Colonic mucosa (tissue), 4 donors: ENCODE measurements at regions not wholly inside any gene's neighbourhood (a gene's known extent, or its start where the extent isn't known, plus 50 kb on each side); places are given as distances from the start of the nearest gene placed in this dataset.

Experiments used
- DNase-seq: peaks from one replicate; pipeline ENCODE4 v3.0.0-alpha.2; 2020
- H3K27ac ChIP-seq: fragments of 200-600 bp; one replicate; pipeline ENCODE4 v1.8.0; 2021
- H3K27me3 ChIP-seq: fragments of 200-600 bp; one replicate; pipeline ENCODE4 v1.8.0; 2021
- H3K36me3 ChIP-seq: fragments of 200-600 bp; one replicate; pipeline ENCODE4 v1.8.0; 2021
- H3K4me1 ChIP-seq: fragments of 200-600 bp; one replicate; pipeline ENCODE4 v1.8.0; 2021; ENCODE audit warnings: mild to moderate bottlenecking
- H3K4me3 ChIP-seq: fragments of 200-600 bp; one replicate; pipeline ENCODE4 v1.8.0; 2021
- H3K9ac ChIP-seq, 2 donors: one replicate each; pipeline ENCODE4 v1.7.0; 2013; ENCODE audit warnings: control low read depth in 2 of 2, low read depth in 2 of 2, low read length in 2 of 2
- H3K9me3 ChIP-seq: fragments of 200-600 bp; one replicate; pipeline ENCODE4 v1.8.0; 2021
- CTCF ChIP-seq: fragments of 200-600 bp; IDR thresholded peaks from one replicate; pipeline ENCODE4 v1.8.0; 2022; ENCODE audit warnings: antibody characterized with exemption, mild to moderate bottlenecking
- intact Hi-C: fragments of 100-400 bp; cut with DNase I; formaldehyde crosslinking; loops from one replicate; pipeline ENCODE4 v1.14.1; 2022
- donor health status: healthy.
- donor health status: DM: no; HTN: no; CAD: no.
- donor health status: DM: no; HTN: no; CAD: no.

GRCh38 chr18:41858761-41859555, 96.1 kb upstream of the PIK3C3 start:
- Histone ChIP-seq H3K9me3 (no peaks in the 10 kb centered on the region), H3K27me3 (no peaks in the 10 kb centered on the region), H3K36me3 (no peaks in the 10 kb centered on the region), H3K4me1 (no peaks in the 10 kb centered on the region), H3K4me3 (no peak overlapping the region), H3K27ac (no peak overlapping the region), H3K9ac (no peak overlapping the region)
- DNase-seq, result no peak
- no peak for TF ChIP-seq CTCF
- intact Hi-C loops, result no loop called here

- no peak for TF ChIP-seq CTCF
Observed at GRCh38 chr18:41853280-41853679, 101.8 kb upstream of the PIK3C3 start.

GRCh38 chr18:41850781-41851180, 104.3 kb upstream of the PIK3C3 start:
- no peaks in the 10 kb centered on the region for H3K4me1 ChIP-seq
- TF ChIP-seq CTCF, result no peak
- H3K27me3 ChIP-seq, result no peaks in the 10 kb centered on the region
- intact Hi-C loops, result no loop called here
- no peak overlapping the region for H3K27ac ChIP-seq
- no peak for DNase-seq
- H3K9ac ChIP-seq, result no peak overlapping the region
- H3K36me3 ChIP-seq, result no peaks in the 10 kb centered on the region
- no peak overlapping the region for H3K4me3 ChIP-seq
- H3K9me3 ChIP-seq, result no peaks in the 10 kb centered on the region

More at GRCh38 chr18:41853280-41853679, 101.8 kb upstream of the PIK3C3 start:
- no peaks in the 10 kb centered on the region for H3K9me3 ChIP-seq
- H3K27ac ChIP-seq, result no peak overlapping the region
- DNase-seq, result no peak
- H3K27me3 ChIP-seq, result no peaks in the 10 kb centered on the region
- H3K4me1 ChIP-seq, result no peaks in the 10 kb centered on the region
- H3K4me3 ChIP-seq, result no peak overlapping the region
- H3K9ac ChIP-seq, result no peak overlapping the region
- no peaks in the 10 kb centered on the region for H3K36me3 ChIP-seq
- intact Hi-C loops, result no loop called here

GRCh38 chr18:41849632-41850031, 105.4 kb upstream of the PIK3C3 start:
- H3K27me3 ChIP-seq, result no peaks in the 10 kb centered on the region
- H3K4me3 ChIP-seq, result no peak overlapping the region
- intact Hi-C loops, result no loop called here
- no peaks in the 10 kb centered on the region for H3K36me3 ChIP-seq
- no peak overlapping the region for H3K27ac ChIP-seq
- no peaks in the 10 kb centered on the region for H3K4me1 ChIP-seq
- no peak overlapping the region for H3K9ac ChIP-seq
- TF ChIP-seq CTCF, result no peak
- H3K9me3 ChIP-seq, result no peaks in the 10 kb centered on the region
- DNase-seq, result no peak

- Histone ChIP-seq H3K9me3 (no peaks in the 10 kb centered on the region), H3K4me3 (no peak overlapping the region), H3K9ac (no peak overlapping the region), H3K27ac (no peak overlapping the region), H3K36me3 (no peaks in the 10 kb centered on the region), H3K4me1 (no peaks in the 10 kb centered on the region), H3K27me3 (no peaks in the 10 kb centered on the region)
- no peak for DNase-seq
- intact Hi-C loops, result no loop called here
- no peak for TF ChIP-seq CTCF
Observed at GRCh38 chr18:41845563-41845962, 109.5 kb upstream of the PIK3C3 start.
